SK-N-SH treated with all-trans-retinoic acid at 6 μM for 48 hours (cell line): ENCODE measurements at regions not wholly inside any gene's neighbourhood (a gene's known extent, or its start where the extent isn't known, plus 50 kb on each side); places are given as distances from the start of the nearest gene placed in this dataset.

Experiments used
- ATAC-seq: fragments of 200-7000 bp; cut with Tn5 transposase; 3 replicates; pipeline ENCODE4 v1.9.1; 2020; ENCODE audit warnings: mild to moderate bottlenecking, moderate library complexity
- ARNTL ChIP-seq: fragments of 450-650 bp; formaldehyde crosslinking; IDR thresholded peaks from 2 replicates; pipeline ENCODE4 v1.5.0; 2020; ENCODE audit warnings: low read depth, mild to moderate bottlenecking, moderate library complexity, borderline replicate concordance
- BACH2 ChIP-seq: fragments of 250-450 bp; sonication (Bioruptor Pico); IDR thresholded peaks from 2 replicates; pipeline ENCODE4 v1.9.0; 2021; ENCODE audit warnings: mild to moderate bottlenecking, borderline replicate concordance
- CREB5 ChIP-seq: fragments of 250-450 bp; sonication (Bioruptor Pico); IDR thresholded peaks from 2 replicates; pipeline ENCODE4 v1.5.1; 2020; ENCODE audit warnings: low read depth, mild to moderate bottlenecking, moderate library complexity
- CSDC2 ChIP-seq: fragments of 250-450 bp; sonication (Bioruptor Pico); IDR thresholded peaks from 2 replicates; pipeline ENCODE4 v1.5.0; 2020; ENCODE audit warnings: mild to moderate bottlenecking, moderate library complexity
- GLIS3 ChIP-seq: fragments of 250-450 bp; sonication (Bioruptor Pico); IDR thresholded peaks from 2 replicates; pipeline ENCODE4 v1.5.0; 2020; ENCODE audit warnings: mild to moderate bottlenecking, moderate library complexity
- ISL1 ChIP-seq: fragments of 250-450 bp; sonication (Bioruptor Pico); IDR thresholded peaks from 2 replicates; pipeline ENCODE4 v2.1.2; 2022; ENCODE audit warnings: mild to moderate bottlenecking, moderate library complexity
- OSR1 ChIP-seq: fragments of 250-450 bp; sonication (Bioruptor Pico); IDR thresholded peaks from 2 replicates; pipeline ENCODE4 v1.8.0; 2022; ENCODE audit warnings: moderate library complexity, mild to moderate bottlenecking, inconsistent platforms
- PATZ1 ChIP-seq: fragments of 250-450 bp; sonication (Bioruptor Pico); IDR thresholded peaks from 2 replicates; pipeline ENCODE4 v1.8.0; 2020; ENCODE audit warnings: mild to moderate bottlenecking, moderate library complexity, borderline replicate concordance
- POU6F1 ChIP-seq: fragments of 250-450 bp; sonication (Bioruptor Pico); IDR thresholded peaks from 2 replicates; pipeline ENCODE4 v1.8.0; 2021; ENCODE audit warnings: low read depth, mild to moderate bottlenecking, moderate library complexity, borderline replicate concordance
- PPARA ChIP-seq: fragments of 250-450 bp; sonication (Bioruptor Pico); IDR thresholded peaks from 2 replicates; pipeline ENCODE4 v1.5.0; 2020; ENCODE audit warnings: mild to moderate bottlenecking, borderline replicate concordance
- RARB ChIP-seq: fragments of 250-450 bp; sonication (Bioruptor Pico); IDR thresholded peaks from 2 replicates; pipeline ENCODE4 v1.8.0; 2021; ENCODE audit warnings: mild to moderate bottlenecking, moderate library complexity
- SNAI2 ChIP-seq: fragments of 250-450 bp; sonication (Bioruptor Pico); IDR thresholded peaks from 2 replicates; pipeline ENCODE4 v1.5.0; 2020; ENCODE audit warnings: mild to moderate bottlenecking, moderate library complexity
- TCF4 ChIP-seq: fragments of 250-450 bp; sonication (Bioruptor Pico); IDR thresholded peaks from 2 replicates; pipeline ENCODE4 v1.8.0; 2021; ENCODE audit warnings: mild to moderate bottlenecking, moderate library complexity, borderline replicate concordance
- TOX ChIP-seq: fragments of 250-450 bp; sonication (Bioruptor Pico); IDR thresholded peaks from 2 replicates; pipeline ENCODE4 v1.8.0; 2021; ENCODE audit warnings: mild to moderate bottlenecking, moderate library complexity, borderline replicate concordance
- TSHZ2 ChIP-seq: fragments of 250-450 bp; sonication (Bioruptor Pico); IDR thresholded peaks from 2 replicates; pipeline ENCODE4 v1.5.0; 2020; ENCODE audit warnings: mild to moderate bottlenecking, moderate library complexity
- ZC3H10 ChIP-seq: fragments of 250-450 bp; sonication (Bioruptor Pico); IDR thresholded peaks from 2 replicates; pipeline ENCODE4 v1.5.1; 2021; ENCODE audit warnings: mild to moderate bottlenecking, moderate library complexity
- ZFP3 ChIP-seq: fragments of 250-450 bp; sonication (Bioruptor Pico); IDR thresholded peaks from 2 replicates; pipeline ENCODE4 v1.5.0; 2020; ENCODE audit warnings: mild to moderate bottlenecking, moderate library complexity
- ZFP30 ChIP-seq: fragments of 450-650 bp; formaldehyde crosslinking; IDR thresholded peaks from 2 replicates; pipeline ENCODE4 v1.5.0; 2022; ENCODE audit warnings: mild to moderate bottlenecking, moderate library complexity
- ZNF565 ChIP-seq: fragments of 450-650 bp; formaldehyde crosslinking; conservative IDR thresholded peaks from 2 replicates; pipeline ENCODE4 v1.5.0; 2020; ENCODE audit warnings: low read depth, mild to moderate bottlenecking, moderate library complexity
- ZNF70 ChIP-seq: fragments of 450-650 bp; formaldehyde crosslinking; IDR thresholded peaks from 2 replicates; pipeline ENCODE4 v1.5.0; 2020; ENCODE audit warnings: mild to moderate bottlenecking, moderate library complexity
- ZNF8 ChIP-seq: fragments of 450-650 bp; formaldehyde crosslinking; IDR thresholded peaks from 2 replicates; pipeline ENCODE4 v1.5.0; 2020; ENCODE audit warnings: mild to moderate bottlenecking, moderate library complexity

- ATAC-seq = no peak
- no peak for TF ChIP-seq BACH2 (CRISPR knock-in tag)
Observed at GRCh38 chr4:132981611-132982010, 167.5 kb upstream of the PCDH10 start.

GRCh38 chr4:132982151-132982550 is 166.9 kb upstream of the PCDH10 start:
- ATAC-seq = no peak
- TF ChIP-seq RARB (no peak), OSR1 (no peak), ARNTL (CRISPR knock-in tag) (no peak), ZFP3 (CRISPR knock-in tag) (no peak), ISL1 (CRISPR knock-in tag) (no peak), BACH2 (CRISPR knock-in tag) (no peak), ZFP30 (CRISPR knock-in tag) (no peak), ZNF70 (CRISPR knock-in tag) (no peak), POU6F1 (CRISPR knock-in tag) (no peak)

GRCh38 chr4:132991111-132991510 is 158.0 kb upstream of the PCDH10 start:
- no peak for ATAC-seq
- TF ChIP-seq CREB5 (CRISPR knock-in tag) = no peak
- TF ChIP-seq GLIS3 = no peak
- no peak for TF ChIP-seq TSHZ2 (CRISPR knock-in tag)
- no peak for TF ChIP-seq ISL1 (CRISPR knock-in tag)
- no peak for TF ChIP-seq TCF4 (CRISPR knock-in tag)
- TF ChIP-seq PPARA (CRISPR knock-in tag) = no peak
- TF ChIP-seq POU6F1 (CRISPR knock-in tag) = no peak
- no peak for TF ChIP-seq ZNF70 (CRISPR knock-in tag)
- no peak for TF ChIP-seq ZNF8 (CRISPR knock-in tag)
- no peak for TF ChIP-seq BACH2 (CRISPR knock-in tag)
- no peak for TF ChIP-seq SNAI2
- no peak for TF ChIP-seq TOX (CRISPR knock-in tag)
- TF ChIP-seq ARNTL (CRISPR knock-in tag) = no peak
- no peak for TF ChIP-seq RARB
- TF ChIP-seq ZNF565 (CRISPR knock-in tag) = no peak
- no peak for TF ChIP-seq CSDC2
- TF ChIP-seq ZC3H10 (CRISPR knock-in tag) = no peak
- TF ChIP-seq PATZ1 (CRISPR knock-in tag) = no peak
- TF ChIP-seq, all 23 proteins: peak for 0
